SK-N-SH treated with all-trans-retinoic acid at 6 μM for 48 hours (cell line): ENCODE measurements at regions not wholly inside any gene's neighbourhood (a gene's known extent, or its start where the extent isn't known, plus 50 kb on each side); places are given as distances from the start of the nearest gene placed in this dataset.

Experiments used
- BACH2 ChIP-seq: fragments of 250-450 bp; sonication (Bioruptor Pico); IDR thresholded peaks from 2 replicates; pipeline ENCODE4 v1.9.0; 2021; ENCODE audit warnings: mild to moderate bottlenecking, borderline replicate concordance
- RARB ChIP-seq: fragments of 250-450 bp; sonication (Bioruptor Pico); IDR thresholded peaks from 2 replicates; pipeline ENCODE4 v1.8.0; 2021; ENCODE audit warnings: mild to moderate bottlenecking, moderate library complexity
- ZFP30 ChIP-seq: fragments of 450-650 bp; formaldehyde crosslinking; IDR thresholded peaks from 2 replicates; pipeline ENCODE4 v1.5.0; 2022; ENCODE audit warnings: mild to moderate bottlenecking, moderate library complexity
- ZNF8 ChIP-seq: fragments of 450-650 bp; formaldehyde crosslinking; IDR thresholded peaks from 2 replicates; pipeline ENCODE4 v1.5.0; 2020; ENCODE audit warnings: mild to moderate bottlenecking, moderate library complexity
- TF ChIP-seq, protein P1 (sequence below): fragments of 250-450 bp; sonication (Bioruptor Pico); IDR thresholded peaks from 2 replicates; pipeline ENCODE4 v1.5.1; 2021; ENCODE audit warnings: mild to moderate bottlenecking, moderate library complexity

DNA sequence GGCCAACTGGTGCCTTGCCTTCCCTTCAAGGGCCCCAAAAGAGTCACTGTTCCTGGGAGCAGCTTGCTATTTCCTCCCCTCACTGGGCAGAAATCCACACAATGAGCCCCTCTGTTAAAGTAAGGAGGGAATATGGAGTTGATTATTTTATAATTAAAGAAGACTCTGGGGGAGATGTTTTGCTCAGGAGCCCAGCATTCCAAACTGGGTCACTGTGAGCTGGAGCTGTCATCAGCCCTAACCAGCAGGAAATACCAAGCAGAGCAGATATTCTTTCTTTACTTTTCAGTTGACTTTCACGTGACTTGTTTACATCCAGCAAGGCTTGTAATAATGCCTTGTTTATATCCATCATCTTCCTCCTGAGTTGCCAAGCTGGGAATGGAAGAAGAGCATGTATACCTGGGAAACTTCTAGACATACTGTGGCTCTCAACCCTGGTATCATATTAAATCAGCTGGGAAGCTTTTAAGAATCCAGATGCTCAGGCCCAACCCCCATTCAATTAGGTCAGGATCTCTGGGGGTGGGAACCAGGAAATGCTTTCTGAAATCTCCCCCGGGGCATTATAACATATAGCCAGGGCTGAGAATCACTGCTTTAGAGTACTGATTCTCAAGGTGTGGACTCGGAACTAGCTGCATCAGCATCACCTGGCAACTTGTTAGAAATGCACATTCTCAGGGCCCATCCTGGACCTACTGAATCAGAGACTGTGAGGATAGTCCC is 175.6 kb upstream of the MYLIP start:
- TF ChIP-seq RARB (CRISPR knock-in tag) (no peak), BACH2 (CRISPR knock-in tag) (no peak), ZFP30 (CRISPR knock-in tag) (no peak), ZNF8 (CRISPR knock-in tag) (no peak)
- TF ChIP-seq, protein P1, sequence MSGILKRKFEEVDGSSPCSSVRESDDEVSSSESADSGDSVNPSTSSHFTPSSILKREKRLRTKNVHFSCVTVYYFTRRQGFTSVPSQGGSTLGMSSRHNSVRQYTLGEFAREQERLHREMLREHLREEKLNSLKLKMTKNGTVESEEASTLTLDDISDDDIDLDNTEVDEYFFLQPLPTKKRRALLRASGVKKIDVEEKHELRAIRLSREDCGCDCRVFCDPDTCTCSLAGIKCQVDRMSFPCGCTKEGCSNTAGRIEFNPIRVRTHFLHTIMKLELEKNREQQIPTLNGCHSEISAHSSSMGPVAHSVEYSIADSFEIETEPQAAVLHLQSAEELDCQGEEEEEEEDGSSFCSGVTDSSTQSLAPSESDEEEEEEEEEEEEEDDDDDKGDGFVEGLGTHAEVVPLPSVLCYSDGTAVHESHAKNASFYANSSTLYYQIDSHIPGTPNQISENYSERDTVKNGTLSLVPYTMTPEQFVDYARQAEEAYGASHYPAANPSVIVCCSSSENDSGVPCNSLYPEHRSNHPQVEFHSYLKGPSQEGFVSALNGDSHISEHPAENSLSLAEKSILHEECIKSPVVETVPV (CRISPR knock-in tag): no peak
